ENCODE measurements at regions not wholly inside any gene's neighbourhood (a gene's known extent, or its start where the extent isn't known, plus 50 kb on each side); places are given as distances from the start of the nearest gene placed in this dataset.
"Not testable (repeated sequence)": the region's sequence is repeated elsewhere in the genome, so short reads cannot be mapped to it uniquely, and the experiment has no call there.

- Histone ChIP-seq H4K20me1 (ENCODE audit: control insufficient read depth, insufficient read depth, low read length, poor library complexity, severe bottlenecking) (no peaks in the 10 kb centered on the region), H3K27me3 (replicated peaks in 1 of 4; ENCODE audit: control extremely low read depth in 1 of 4, control insufficient read depth in 3 of 4, insufficient read depth in 4 of 4, low read length in 3 of 4) (no peaks in the 10 kb centered on the region), H3K4me2 (replicated peaks; ENCODE audit: low read depth, low read length, poor library complexity, severe bottlenecking) (no peak overlapping the region), H3K4me1 (ENCODE audit: control insufficient read depth in 2 of 2, insufficient read depth in 2 of 2, low read length in 2 of 2) (no peaks in the 10 kb centered on the region), H3K36me3 (replicated peaks in 1 of 2; ENCODE audit: control extremely low read depth in 1 of 2, control insufficient read depth in 1 of 2, extremely low read depth in 1 of 2, insufficient read depth in 2 of 2, low read length in 1 of 2) (no peaks in the 10 kb centered on the region), H3K4me3 (ENCODE audit: control extremely low read depth in 1 of 5, extremely low read depth in 1 of 5, insufficient read depth in 1 of 5, low read depth in 2 of 5, low read length in 4 of 5) (no peak overlapping the region), H3K9me3 (ENCODE audit: control extremely low read depth in 1 of 3, control insufficient read depth in 2 of 3, insufficient read depth in 1 of 3, low read length in 2 of 3) (no peaks in the 10 kb centered on the region), H3K27ac (ENCODE audit: low read length in 2 of 2) (no peak overlapping the region), H2AFZ (ENCODE audit: insufficient read depth, low read depth, low read length, poor library complexity, severe bottlenecking) (no peak overlapping the region), H3K9ac (ENCODE audit: low read length) (no peak overlapping the region), H3K79me2 (ENCODE audit: control insufficient read depth, insufficient read depth, low read length) (no peaks in the 10 kb centered on the region)
- Mint-ChIP-seq H3K4me1 (no peaks in the 10 kb centered on the region), H3K9me3 (ENCODE audit: insufficient read depth) (no peaks in the 10 kb centered on the region), H3K27ac (no peak overlapping the region), H3K27me3 (no peaks in the 10 kb centered on the region), H3K4me3 (no peak overlapping the region)
- intact Hi-C loops (cut with micrococcal nuclease), result no loop called here
- DNase-seq (no peak), ATAC-seq (ENCODE audit: low read depth) (no peak)
- TF ChIP-seq EZH2 (IDR thresholded peaks at IDR 0.05; ENCODE audit: borderline replicate concordance, insufficient read depth, low read depth, low read length, poor library complexity, severe bottlenecking), result no peak
- TF ChIP-seq CTCF (IDR thresholded peaks at IDR 0.05), result no peak
- ChIA-PET POLR2A (no interaction called here), CTCF (no interaction called here)
- WGBS (ENCODE audit: insufficient coverage), result 79% methylated on average over 2 of the region's 4 CpGs
Observed at GRCh38 chr7:146053492-146053891, 63.1 kb upstream of the CNTNAP2 start.

DNA sequence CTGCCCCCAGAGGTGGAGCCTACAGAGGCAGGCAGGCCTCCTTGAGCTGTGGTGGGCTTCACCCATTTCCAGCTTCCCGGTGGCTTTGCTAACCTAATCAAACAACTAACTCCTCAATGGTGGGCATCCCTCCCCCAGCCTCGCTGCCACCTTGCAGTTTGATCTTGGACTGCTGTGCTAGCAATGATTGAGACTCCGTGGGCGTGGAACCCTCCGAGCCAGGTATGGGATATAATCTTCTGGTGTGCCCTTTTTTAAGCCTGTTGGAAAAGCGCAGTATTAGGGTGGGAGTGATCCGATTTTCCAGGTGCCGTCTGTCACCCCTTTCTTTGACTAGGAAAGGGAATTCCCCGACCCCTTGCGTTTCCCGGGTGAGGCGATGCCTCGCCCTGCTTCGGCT, 73.3 kb upstream of the CNTNAP2 start:
- H3K27me3 Mint-ChIP-seq; H3K27me3 ChIP-seq (replicated peaks in 1 of 4; ENCODE audit: control extremely low read depth in 1 of 4, control insufficient read depth in 3 of 4, insufficient read depth in 4 of 4, low read length in 3 of 4); H3K4me1 Mint-ChIP-seq; intact Hi-C loops (cut with micrococcal nuclease); H3K36me3 ChIP-seq (replicated peaks in 1 of 2; ENCODE audit: control extremely low read depth in 1 of 2, control insufficient read depth in 1 of 2, extremely low read depth in 1 of 2, insufficient read depth in 2 of 2, low read length in 1 of 2); H3K27ac Mint-ChIP-seq; H3K4me1 ChIP-seq (ENCODE audit: control insufficient read depth in 2 of 2, insufficient read depth in 2 of 2, low read length in 2 of 2); H3K4me3 ChIP-seq (ENCODE audit: control extremely low read depth in 1 of 5, extremely low read depth in 1 of 5, insufficient read depth in 1 of 5, low read depth in 2 of 5, low read length in 4 of 5); H4K20me1 ChIP-seq (ENCODE audit: control insufficient read depth, insufficient read depth, low read length, poor library complexity, severe bottlenecking); H3K79me2 ChIP-seq (ENCODE audit: control insufficient read depth, insufficient read depth, low read length); ATAC-seq (ENCODE audit: low read depth); CTCF ChIA-PET; H3K9ac ChIP-seq (ENCODE audit: low read length); H3K4me3 Mint-ChIP-seq; H3K4me2 ChIP-seq (replicated peaks; ENCODE audit: low read depth, low read length, poor library complexity, severe bottlenecking); POLR2A ChIA-PET; H3K27ac ChIP-seq (ENCODE audit: low read length in 2 of 2); H3K9me3 Mint-ChIP-seq (ENCODE audit: insufficient read depth); DNase-seq; H3K9me3 ChIP-seq (ENCODE audit: control extremely low read depth in 1 of 3, control insufficient read depth in 2 of 3, insufficient read depth in 1 of 3, low read length in 2 of 3); H2AFZ ChIP-seq (ENCODE audit: insufficient read depth, low read depth, low read length, poor library complexity, severe bottlenecking): not testable (repeated sequence)
- WGBS (ENCODE audit: insufficient coverage), result 95% methylated on average over 9 of the region's 14 CpGs
